Natural killer cell (primary cell): ENCODE measurements at regions not wholly inside any gene's neighbourhood (a gene's known extent, or its start where the extent isn't known, plus 50 kb on each side); places are given as distances from the start of the nearest gene placed in this dataset.

Experiments used
- ATAC-seq, 3 donors: fragments of 150-1000 bp in 2 of 3; fragments of 200-7000 bp in 1 of 3; cut with Tn5 transposase; 1 replicate in 1 of 3; 2 replicates in 2 of 3; pipeline ENCODE4 v1.10.0; 2021; ENCODE audit warnings: mild to moderate bottlenecking in 2 of 3, moderate library complexity in 2 of 3
- DNase-seq, 2 donors: peaks; one replicate each; pipeline versions ENCODE4 v3.0.0 to v3.0.0-alpha.2; 2013 to 2021; ENCODE audit warnings: mixed read lengths in 1 of 2
- H3K27ac ChIP-seq: one replicate; pipeline ENCODE4 v1.5.1; 2013; ENCODE audit warnings: mild to moderate bottlenecking, low read length
- H3K27me3 ChIP-seq: one replicate; pipeline ENCODE4 v1.6.1; 2013; ENCODE audit warnings: low read length; ENCODE audit not compliant: control insufficient read depth, insufficient read depth
- H3K36me3 ChIP-seq: one replicate; pipeline ENCODE4 v1.6.1; 2013; ENCODE audit warnings: low read length; ENCODE audit not compliant: control insufficient read depth, insufficient read depth
- H3K4me1 ChIP-seq: one replicate; pipeline ENCODE4 v1.6.1; 2013; ENCODE audit warnings: low read length; ENCODE audit not compliant: control insufficient read depth, insufficient read depth
- H3K4me3 ChIP-seq: one replicate; pipeline ENCODE4 v1.5.1; 2013; ENCODE audit warnings: low read length
- H3K9me3 ChIP-seq: one replicate; pipeline ENCODE4 v1.6.1; 2013; ENCODE audit warnings: low read length; ENCODE audit not compliant: control insufficient read depth, insufficient read depth
- H3K27ac Mint-ChIP-seq, 2 donors: one replicate each; pipeline ENCODE4 v1.8.0; 2022; ENCODE audit warnings: mild to moderate bottlenecking in 2 of 2, mixed read lengths in 2 of 2, moderate library complexity in 1 of 2
- H3K27me3 Mint-ChIP-seq, 2 donors: one replicate each; pipeline ENCODE4 v1.8.0; 2022; ENCODE audit warnings: low read depth in 2 of 2, mixed read lengths in 2 of 2
- H3K36me3 Mint-ChIP-seq: one replicate; pipeline ENCODE4 v1.8.0; 2022; ENCODE audit warnings: mixed read lengths
- H3K4me1 Mint-ChIP-seq, 2 donors: one replicate each; pipeline ENCODE4 v1.8.0; 2022; ENCODE audit warnings: mixed read lengths in 2 of 2
- H3K4me3 Mint-ChIP-seq: one replicate; pipeline ENCODE4 v1.8.0; 2022; ENCODE audit warnings: mild to moderate bottlenecking, moderate library complexity, mixed read lengths
- H3K9me3 Mint-ChIP-seq, 2 donors: one replicate each; pipeline ENCODE4 v1.8.0; 2022; ENCODE audit warnings: mixed read lengths in 2 of 2
- CTCF ChIP-seq: fragments of 200-600 bp; IDR thresholded peaks from one replicate; pipeline ENCODE4 v1.8.0; 2022; ENCODE audit warnings: antibody characterized with exemption
- WGBS: methylation state at CpG from one replicate; pipeline ENCODE4 v1.1.7; 2013; ENCODE audit warnings: missing lambda C conversion rate; ENCODE audit not compliant: insufficient coverage; 5-methylcytosine and 5-hydroxymethylcytosine counted together
- intact Hi-C: fragments of 100-400 bp; cut with micrococcal nuclease; formaldehyde crosslinking; loops from one replicate; pipeline ENCODE4 v1.14.2; 2022

GRCh38 chrX:43266487-43266886, 389.6 kb upstream of the MAOA start:
- no peak overlapping the region for H3K27ac Mint-ChIP-seq
- H3K4me1 Mint-ChIP-seq: no peaks in the 10 kb centered on the region
- DNase-seq: no peak
- no peak for ATAC-seq
- intact Hi-C loops: no loop called here
- no peaks in the 10 kb centered on the region for H3K4me1 ChIP-seq
- peaks cover 4 to 19% of the 10 kb centered on the region in 2 donors for H3K27me3 Mint-ChIP-seq
- H3K27me3 ChIP-seq: no peaks in the 10 kb centered on the region
- H3K9me3 Mint-ChIP-seq: peaks cover 2 to 9% of the 10 kb centered on the region in 2 donors
- H3K36me3 Mint-ChIP-seq: peaks cover 9% of the 10 kb centered on the region
- H3K36me3 ChIP-seq: no peaks in the 10 kb centered on the region
- no peak overlapping the region for H3K27ac ChIP-seq
- H3K4me3 Mint-ChIP-seq: no peak overlapping the region
- no peak overlapping the region for H3K4me3 ChIP-seq
- TF ChIP-seq CTCF: no peak
- no peaks in the 10 kb centered on the region for H3K9me3 ChIP-seq

GRCh38 chrX:43267652-43268051, 388.4 kb upstream of the MAOA start:
- no peaks in the 10 kb centered on the region for H3K36me3 ChIP-seq
- ATAC-seq (no peak), DNase-seq (no peak)
- H3K27ac ChIP-seq: no peak overlapping the region
- Mint-ChIP-seq H3K4me1 (no peaks in the 10 kb centered on the region), H3K4me3 (no peak overlapping the region), H3K27me3 (peaks cover 4 to 19% of the 10 kb centered on the region in 2 donors), H3K9me3 (peaks cover 2 to 9% of the 10 kb centered on the region in 2 donors), H3K36me3 (peaks cover 9% of the 10 kb centered on the region), H3K27ac (no peak overlapping the region)
- WGBS: 93% methylated on average over 5 of the region's 5 CpGs
- H3K9me3 ChIP-seq: no peaks in the 10 kb centered on the region
- intact Hi-C loops: no loop called here
- H3K4me3 ChIP-seq: no peak overlapping the region
- TF ChIP-seq CTCF: no peak
- H3K27me3 ChIP-seq: no peaks in the 10 kb centered on the region
- no peaks in the 10 kb centered on the region for H3K4me1 ChIP-seq

GRCh38 chrX:43269201-43269600, 386.9 kb upstream of the MAOA start:
- Histone ChIP-seq H3K27ac (no peak overlapping the region), H3K36me3 (no peaks in the 10 kb centered on the region), H3K4me1 (no peaks in the 10 kb centered on the region), H3K9me3 (no peaks in the 10 kb centered on the region), H3K27me3 (no peaks in the 10 kb centered on the region), H3K4me3 (no peak overlapping the region)
- intact Hi-C loops: no loop called here
- Mint-ChIP-seq H3K4me1 (no peaks in the 10 kb centered on the region), H3K4me3 (no peak overlapping the region), H3K27me3 (peaks cover 4 to 19% of the 10 kb centered on the region in 2 donors), H3K9me3 (peaks cover 2 to 12% of the 10 kb centered on the region in 2 donors), H3K27ac (no peak overlapping the region), H3K36me3 (peaks cover 9% of the 10 kb centered on the region)
- DNase-seq (no peak), ATAC-seq (no peak)
- no peak for TF ChIP-seq CTCF

GRCh38 chrX:43277879-43278278, 378.2 kb upstream of the MAOA start:
- Histone ChIP-seq H3K36me3 (no peaks in the 10 kb centered on the region), H3K4me3 (no peak overlapping the region), H3K27me3 (no peaks in the 10 kb centered on the region), H3K4me1 (no peaks in the 10 kb centered on the region), H3K9me3 (no peaks in the 10 kb centered on the region), H3K27ac (no peak overlapping the region)
- Mint-ChIP-seq H3K4me3 (no peak overlapping the region), H3K9me3 (peaks cover 0 to 3% of the 10 kb centered on the region in 2 donors), H3K36me3 (no peaks in the 10 kb centered on the region), H3K27me3 (peaks cover 5 to 13% of the 10 kb centered on the region in 2 donors), H3K27ac (no peak overlapping the region), H3K4me1 (no peaks in the 10 kb centered on the region)
- TF ChIP-seq CTCF: no peak
- WGBS: 97% methylated on average over 8 of the region's 8 CpGs
- DNase-seq (no peak), ATAC-seq (no peak)
- intact Hi-C loops: no loop called here
